Right lobe of liver (tissue), 4 donors: ENCODE measurements at regions not wholly inside any gene's neighbourhood (a gene's known extent, or its start where the extent isn't known, plus 50 kb on each side); places are given as distances from the start of the nearest gene placed in this dataset.

Source experiments
- CTCF ChIP-seq, 4 donors: fragments of 200-600 bp in 3 of 4; fragments of 450-650 bp in 1 of 4; IDR thresholded peaks; one replicate each; pipeline versions ENCODE4 v1.5.1 to v1.8.0; 2016 to 2022; ENCODE audit warnings: antibody characterized with exemption in 4 of 4, mild to moderate bottlenecking in 2 of 4
- POLR2A ChIP-seq: fragments of 450-650 bp; IDR thresholded peaks from one replicate; pipeline ENCODE4 v1.6.1; 2017; ENCODE audit warnings: antibody characterized with exemption, mild to moderate bottlenecking
- donor health status: DM: no; HTN: no; CAD: no.
- donor health status: DM: no; HTN: no; CAD: no.
- donor health status: DM: no; HTN: yes; CAD: no.

GRCh38 chr1:214214851-214215250 lies 66.1 kb upstream of the SMYD2 start:
- TF ChIP-seq CTCF (IDR thresholded peaks at IDR 0.05) (no peak), POLR2A (no peak)
